GM19023 (cell line): ENCODE measurements at regions not wholly inside any gene's neighbourhood (a gene's known extent, or its start where the extent isn't known, plus 50 kb on each side); places are given as distances from the start of the nearest gene placed in this dataset.

ENCODE experiments used
- ATAC-seq: cut with Tn5 transposase; IDR thresholded peaks from one replicate; pipeline ENCODE4 v1.9.1; 2021; ENCODE audit warnings: mild to moderate bottlenecking, moderate library complexity; ENCODE audit not compliant: unreplicated experiment

DNA sequence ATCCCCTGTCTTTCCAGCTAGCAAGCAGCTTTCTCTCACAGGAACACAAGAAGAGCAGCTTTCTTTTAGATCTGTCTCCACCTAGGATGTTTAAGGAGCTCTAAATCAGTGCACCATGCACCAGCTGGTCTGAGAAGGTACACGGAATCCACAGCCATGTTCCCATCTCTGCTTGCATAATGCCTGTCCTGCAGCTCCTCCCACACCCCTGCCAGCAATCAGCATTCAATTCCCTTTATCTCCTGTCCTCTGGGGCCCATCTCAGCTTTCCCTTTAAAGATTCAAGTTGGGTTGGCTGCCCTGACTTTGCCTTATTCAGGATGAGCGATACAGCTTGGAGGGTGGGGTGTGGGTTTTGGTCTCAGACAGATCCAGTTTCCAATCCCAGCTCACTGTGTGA is 826.3 kb downstream of the BCL11B start:
- no peak for ATAC-seq

DNA sequence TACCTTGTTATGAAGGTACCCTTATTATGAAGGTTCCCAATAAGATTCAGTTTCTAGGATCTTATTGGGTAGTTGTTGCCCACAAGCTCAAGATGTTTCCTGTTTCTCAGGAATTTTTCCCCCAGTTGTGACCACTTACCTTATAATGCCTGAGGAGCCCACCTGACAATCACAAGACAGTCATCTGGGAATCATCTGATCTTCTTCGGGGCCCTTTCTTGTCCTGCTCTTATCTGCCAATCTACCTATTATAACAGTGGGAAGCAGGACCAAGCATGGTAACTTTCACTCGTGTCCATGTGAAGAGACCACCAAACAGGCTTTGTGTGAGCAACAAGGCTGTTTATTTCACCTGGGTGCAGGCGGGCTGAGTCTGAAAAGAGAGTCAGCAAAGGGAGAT is 825.5 kb downstream of the BCL11B start:
- no peak for ATAC-seq

DNA sequence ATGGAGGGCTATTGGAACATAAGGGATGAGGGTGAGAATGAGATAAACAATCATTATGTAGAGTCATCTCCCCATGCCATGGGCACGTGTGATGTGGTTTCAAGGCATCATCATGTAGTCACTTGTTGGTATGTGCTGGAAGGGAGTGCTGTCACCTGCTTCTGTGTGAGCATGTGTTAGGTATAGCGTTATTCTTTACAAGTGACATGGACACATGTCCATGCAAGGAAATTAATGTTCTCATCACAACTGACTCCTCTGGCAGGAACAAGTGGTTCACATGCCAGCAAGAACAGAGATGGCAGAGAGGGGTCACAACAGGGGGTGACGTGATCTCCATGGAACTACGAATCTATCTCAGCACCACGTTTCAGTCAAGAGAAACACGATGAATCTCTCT is 815.8 kb downstream of the BCL11B start:
- no peak for ATAC-seq

DNA sequence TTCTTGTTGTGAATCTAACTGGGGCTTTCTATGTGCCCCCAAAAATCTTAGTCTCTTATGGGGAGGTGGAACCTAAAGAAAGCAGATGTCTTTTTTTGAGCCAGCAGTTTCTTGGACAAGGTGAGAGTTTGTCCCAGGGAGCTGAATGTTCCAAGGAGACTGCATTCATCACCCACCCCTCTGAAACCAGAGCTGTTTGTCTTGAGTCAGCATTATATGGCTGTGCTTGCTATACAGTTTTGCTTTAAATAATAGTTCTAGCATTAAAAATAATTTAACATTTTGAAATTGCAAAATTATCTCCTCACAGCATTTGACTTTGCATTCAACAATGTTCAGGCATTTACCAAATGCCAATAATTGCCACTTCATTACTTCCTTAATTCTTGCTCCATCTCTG is 813.3 kb downstream of the BCL11B start:
- no peak for ATAC-seq

DNA sequence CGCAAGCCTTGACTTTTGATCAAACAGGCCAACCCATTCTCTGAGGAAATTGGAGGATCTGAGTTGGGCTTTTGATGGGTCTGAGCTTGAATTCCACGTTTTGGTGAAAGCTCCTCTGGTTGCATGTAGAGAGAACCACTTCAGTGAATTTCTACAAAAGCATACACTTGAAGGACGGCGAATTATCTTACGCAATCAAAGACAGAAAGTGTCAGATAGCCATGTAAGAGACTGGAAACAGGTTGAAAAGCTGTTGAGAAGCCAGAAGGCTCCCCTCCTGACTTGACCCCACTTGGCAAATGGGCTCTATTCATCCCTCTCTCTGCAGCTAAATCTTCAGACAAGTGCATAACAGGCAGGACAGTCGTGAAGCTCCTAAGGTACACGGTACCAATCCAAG is 809.1 kb downstream of the BCL11B start:
- ATAC-seq: no peak

DNA sequence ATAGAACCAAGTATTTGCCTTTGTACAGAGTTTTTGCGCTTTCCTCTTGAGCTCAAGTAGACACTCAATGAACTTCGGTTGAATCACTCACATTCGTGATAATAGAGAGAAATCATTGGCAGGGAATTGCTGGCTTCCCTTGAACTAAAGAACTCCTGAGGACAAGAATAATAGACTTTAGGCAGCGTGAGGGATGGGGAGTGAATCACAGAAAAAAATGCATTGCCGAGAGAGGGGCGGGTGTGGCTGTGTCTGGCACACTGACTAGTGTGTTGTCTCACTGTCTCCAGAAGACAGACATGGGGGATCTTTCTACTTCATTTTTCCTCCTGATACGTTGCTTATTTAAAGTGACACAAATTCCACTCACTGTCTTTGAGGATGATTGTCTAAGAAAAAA is 805.2 kb downstream of the BCL11B start:
- ATAC-seq: no peak

DNA sequence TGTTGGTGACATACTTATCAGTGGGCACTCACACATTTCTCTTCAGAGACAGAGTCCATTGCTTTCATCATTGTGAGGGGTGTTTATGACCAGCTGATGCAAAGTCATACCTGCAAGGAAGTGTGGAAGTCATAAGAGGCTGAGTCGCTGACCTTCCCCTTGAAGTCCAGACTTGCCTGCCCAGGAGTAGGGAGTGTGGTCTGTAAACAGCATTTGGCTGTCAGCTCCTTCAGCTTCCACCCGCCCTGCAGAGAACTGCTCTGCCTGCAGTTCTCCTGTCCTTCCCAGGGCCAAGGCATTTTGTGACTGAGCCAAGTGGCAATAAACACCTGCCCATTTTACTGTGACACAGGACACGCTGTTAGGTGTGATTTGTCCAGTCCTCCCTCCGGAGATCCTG is 801.3 kb downstream of the BCL11B start:
- ATAC-seq: no peak

DNA sequence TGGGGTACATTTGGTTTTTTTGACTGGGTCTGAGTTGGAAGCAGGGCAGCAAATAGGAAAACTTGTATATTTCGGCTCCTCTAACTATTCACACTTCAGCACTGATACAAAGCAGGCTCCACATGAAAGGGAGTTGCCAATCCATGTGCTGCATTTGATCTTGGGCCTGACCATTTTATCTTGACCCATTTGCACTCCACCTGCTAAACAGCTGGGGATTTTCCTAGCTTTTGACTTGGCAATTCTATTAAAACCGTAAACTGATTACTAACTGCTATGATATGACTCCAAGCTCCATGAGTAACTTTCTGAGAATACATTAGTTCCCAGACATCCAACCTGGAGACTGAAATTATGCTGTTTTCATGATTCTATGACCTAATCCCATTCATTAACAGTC is 797.1 kb downstream of the BCL11B start:
- ATAC-seq: no peak

DNA sequence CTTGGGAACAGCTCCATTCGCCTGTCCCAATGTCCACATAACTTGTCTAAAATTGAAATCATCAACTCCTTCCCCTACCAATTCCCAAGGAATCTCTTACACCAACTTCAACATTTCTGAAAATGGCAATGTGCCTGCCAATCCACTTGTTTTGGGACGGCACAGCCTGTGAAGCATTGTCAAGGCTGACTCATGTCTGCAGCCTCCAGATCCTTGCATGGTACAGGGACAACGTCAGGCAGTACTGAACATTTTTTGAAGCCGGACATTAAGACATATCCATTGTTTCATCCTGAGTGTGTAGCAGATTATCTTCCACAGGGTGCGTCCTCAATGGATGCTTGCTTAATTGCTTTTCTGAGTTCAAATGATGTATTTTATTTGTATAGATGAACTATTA is 794.1 kb downstream of the BCL11B start:
- ATAC-seq: no peak

DNA sequence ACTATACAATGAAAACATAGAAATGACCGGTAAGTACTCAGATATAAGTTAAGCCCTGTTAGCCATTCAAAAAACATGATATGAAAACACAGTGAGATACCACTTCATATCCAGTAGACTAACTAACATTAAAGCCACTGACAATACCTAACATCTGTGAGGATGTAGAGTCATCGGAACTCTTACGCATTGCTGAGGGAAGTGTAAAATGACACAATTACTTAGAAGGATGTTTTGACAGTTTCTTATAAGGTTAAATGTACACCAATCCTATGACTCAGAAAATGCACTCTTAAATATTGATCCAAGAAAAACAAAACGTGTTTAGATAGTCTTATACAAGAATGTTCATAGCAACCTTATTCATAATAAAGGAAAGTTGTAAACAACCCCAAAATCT is 782.9 kb downstream of the BCL11B start:
- ATAC-seq: no peak

DNA sequence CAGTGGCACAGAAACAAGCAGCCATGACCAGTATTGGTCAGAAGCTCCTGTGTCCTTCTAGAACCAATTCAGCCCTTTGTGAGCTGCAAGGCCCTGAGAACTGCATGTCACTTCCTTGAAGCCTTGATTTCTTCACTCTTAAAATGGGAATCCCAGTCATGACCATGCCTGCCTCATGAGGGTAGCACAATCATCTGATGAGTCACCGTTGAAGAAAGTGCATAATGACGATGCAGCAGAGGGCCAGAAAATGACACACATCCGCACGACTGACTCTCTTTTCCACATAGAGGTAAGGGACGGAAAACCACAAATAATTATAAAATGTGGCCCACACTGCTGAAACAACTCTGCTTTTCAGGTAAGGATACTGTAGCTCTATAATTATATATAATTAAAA is 777.4 kb downstream of the BCL11B start:
- ATAC-seq: no peak

DNA sequence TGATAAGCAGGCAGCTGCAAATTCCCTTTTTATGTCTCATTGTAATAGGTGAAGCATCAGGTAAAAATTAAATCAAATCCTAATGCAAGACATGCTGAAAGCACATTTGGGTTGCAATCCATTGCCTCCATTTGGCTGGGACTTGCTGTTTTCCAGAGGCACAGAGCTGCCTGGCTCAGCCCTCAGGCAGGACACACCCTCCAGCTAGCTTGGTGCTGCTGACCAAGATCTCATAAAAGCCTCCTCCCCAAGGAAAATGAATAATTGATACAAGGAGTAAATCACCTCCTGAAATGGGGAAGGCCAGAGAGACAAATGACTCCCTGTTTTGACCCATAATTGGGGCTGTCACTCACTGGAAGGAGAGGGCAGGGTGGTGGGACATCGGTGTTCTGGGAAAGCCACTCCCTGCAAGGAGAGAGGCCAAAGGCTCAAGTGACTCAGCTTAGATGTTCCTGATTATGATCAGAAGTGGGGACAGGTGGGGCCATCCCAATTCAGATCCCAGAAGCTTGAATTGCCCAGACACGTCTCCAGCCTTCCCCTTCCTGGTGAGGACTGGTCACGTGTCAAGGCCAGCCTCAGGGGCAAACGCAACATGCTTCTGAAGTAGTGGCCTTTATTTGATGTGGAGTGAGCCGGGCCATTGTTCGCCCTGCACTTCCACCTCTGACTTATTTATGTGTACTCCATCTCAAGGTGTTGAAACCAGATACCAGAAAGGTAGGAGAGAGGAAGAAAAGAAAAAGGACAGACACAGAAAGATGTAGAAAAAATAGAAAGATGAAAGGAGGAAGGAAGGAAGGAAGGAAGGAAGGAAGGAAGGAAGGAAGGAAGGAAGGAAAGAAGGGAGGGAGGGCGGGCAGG is 773.7 kb downstream of the BCL11B start:
- ATAC-seq: no peak

DNA sequence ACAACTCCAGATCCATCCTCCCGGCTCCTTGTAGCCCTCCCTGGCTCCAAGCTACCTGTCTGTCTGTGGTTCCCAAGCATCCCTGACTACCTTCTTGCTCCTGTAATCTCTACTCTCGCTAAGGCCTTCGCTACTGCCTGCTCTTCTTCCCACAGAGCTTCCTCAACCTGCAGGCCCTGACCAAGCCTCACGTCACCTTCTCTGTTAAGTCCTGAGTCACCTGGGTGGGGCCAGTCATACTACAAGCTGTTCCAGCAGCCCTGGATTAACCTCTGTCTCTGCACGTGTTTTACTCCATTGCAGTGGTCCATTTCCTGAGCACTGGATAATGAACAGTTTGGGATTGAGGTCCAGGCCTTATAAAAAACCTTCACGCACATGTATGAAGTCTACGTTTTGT is 770.7 kb downstream of the BCL11B start:
- no peak for ATAC-seq

DNA sequence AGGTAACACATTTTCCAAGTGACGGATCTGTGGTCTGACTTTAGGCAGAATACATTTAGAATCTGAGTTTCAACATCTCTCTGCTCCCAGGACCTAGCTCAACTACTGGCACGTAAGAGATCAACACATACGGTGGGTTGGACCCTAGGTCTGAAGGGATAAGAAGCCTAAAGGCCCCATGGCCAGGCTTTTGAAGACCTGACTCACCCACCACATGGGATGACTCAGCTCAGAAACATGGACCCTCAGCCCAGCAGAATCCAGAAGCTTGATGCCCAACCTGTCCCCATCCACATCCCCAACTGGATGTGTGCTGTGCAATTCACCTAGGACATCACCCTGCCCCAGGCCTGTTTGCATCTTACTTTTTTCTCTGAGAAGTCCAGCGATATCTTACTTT is 770.2 kb downstream of the BCL11B start:
- no peak for ATAC-seq

DNA sequence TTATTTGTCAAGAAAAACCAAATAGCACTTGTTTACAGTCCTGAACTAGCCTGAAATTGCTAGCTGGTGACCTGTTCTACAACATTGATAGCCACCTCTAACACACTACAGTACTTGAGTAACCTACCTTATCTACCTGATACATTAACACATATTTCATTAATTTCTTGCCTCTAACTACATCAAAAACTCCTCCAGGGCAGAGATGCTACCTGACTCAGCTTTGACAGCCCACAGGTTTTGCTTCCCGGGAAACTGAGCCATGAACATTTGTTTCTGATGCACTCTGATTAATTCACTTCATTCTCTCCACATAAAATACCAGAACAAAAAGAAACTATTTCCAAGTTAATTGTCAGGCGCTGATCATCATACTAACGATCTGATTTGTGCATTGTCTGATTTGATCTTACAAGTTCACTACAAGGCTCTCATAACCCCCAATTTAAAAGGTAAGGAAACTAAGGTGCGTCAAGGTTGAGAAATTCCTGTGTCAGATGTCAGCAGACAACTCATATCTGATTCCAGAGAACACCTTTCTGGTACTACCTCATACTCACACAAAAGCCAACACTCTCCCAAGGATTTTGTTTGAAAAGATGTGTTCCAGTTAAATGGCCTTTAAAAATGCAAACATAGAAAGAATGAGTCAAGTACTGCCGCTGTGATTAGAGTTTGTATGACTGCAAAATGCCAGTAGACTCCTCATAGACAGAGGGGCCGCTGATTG is 768.7 kb downstream of the BCL11B start:
- ATAC-seq: no peak

DNA sequence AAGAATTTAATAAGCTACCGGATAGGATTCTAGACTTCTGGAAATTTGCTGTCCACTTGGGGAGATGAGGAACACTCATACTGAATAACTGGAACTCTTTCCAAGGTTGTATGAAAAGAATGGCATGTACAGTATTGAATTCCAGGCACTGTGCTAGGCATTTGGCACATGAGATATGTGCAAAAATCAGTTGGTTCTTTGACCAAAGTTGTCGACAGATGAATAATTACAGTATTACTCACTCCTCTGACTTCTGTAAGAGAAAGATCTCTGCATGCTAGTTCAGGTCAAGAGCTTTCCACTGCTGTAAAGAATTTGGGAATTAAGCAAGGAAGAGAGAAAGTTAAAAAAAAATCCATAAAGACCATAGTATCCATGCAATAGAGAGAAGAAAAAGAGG is 764.7 kb downstream of the BCL11B start:
- ATAC-seq: no peak

DNA sequence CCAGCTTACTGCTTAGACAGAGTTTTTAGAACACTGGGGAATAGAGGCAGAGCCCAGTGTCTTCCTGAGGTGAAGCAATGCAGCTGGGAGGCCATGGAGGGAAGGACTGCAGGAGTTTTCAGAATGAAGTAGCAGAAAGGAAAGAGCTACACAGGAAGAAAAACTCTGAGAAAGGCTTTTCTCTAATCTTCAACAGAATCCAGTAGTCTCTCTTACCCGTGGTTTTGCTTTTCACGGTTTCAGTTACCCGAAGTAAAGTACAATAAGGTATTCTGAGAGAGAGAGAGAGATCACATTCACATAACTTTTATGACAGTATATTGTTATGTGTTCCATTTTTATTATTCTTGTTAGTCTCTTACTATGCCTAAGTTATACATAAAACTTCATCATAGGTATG is 761.6 kb downstream of the BCL11B start:
- no peak for ATAC-seq

DNA sequence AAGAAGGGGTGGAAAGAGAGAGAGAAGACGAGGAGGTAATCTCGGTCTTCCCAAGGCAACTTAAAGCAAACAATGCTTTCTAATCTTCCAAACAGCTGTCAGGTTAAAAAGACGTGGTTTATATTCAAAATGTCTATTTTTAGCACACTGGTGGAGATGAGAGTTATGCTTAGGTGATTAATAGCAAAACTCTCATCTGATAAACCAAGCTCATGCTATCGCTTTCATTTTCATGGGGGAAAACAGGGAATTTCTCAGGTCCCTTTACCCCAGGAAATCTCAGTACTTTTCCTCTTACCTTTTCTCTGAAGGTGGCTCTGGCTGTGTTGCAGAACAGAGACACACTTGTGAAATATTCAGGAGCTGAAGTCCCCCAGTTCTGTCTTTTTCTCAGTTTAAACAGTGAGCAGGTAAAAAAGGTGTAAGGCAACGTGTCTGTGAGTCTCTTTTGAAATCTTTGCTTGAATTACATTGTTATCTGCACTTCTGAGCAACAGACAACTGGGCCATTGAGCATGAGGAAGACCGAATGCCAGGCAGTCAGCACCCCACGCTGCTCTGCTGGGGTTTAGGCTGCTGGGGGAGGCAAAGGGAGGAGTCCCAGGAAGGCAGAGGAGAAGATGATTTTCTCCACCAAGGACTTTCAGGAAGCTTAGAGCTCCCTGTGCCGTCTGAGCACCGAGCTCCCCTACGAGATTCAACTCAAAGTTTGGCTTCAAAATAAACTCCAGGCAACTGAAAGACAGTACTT is 759.3 kb downstream of the BCL11B start:
- ATAC-seq: no peak

DNA sequence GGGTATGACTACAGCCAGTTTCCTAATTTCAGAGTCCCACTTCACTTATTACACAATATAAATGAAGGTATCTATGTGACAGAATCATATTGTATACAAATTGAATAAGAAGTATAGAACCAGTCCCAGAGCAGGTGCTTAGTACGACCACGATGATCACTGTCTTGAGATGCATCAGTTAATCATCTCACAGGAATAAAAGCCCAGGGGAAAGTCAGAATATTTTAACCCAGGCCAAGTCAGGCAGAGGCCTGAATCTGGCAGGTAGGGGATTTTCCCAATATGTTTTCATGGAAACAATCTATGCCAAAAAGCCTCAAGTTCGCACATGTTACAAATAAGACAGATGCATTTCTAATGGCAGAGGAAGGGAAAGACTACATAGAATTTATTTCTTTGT is 758.4 kb downstream of the BCL11B start:
- ATAC-seq: no peak

DNA sequence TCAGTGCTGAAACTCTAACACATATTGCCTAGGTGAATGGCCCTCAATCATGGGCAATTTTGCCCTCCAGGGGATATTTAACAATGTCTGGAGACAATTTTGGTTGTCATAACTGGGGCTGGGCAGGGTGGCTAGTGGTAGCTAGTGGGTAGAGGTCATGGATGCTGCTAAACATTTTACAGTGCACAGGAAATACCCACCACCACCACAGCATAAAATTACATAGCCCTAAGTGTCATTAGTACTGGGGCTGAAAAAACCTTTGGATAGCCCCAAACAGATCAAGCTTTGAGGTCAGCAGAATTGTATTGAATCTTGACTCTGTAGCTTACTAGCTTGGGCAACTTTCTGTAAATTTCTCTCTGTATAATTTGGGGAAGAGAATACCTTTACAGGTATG is 758.0 kb downstream of the BCL11B start:
- no peak for ATAC-seq

DNA sequence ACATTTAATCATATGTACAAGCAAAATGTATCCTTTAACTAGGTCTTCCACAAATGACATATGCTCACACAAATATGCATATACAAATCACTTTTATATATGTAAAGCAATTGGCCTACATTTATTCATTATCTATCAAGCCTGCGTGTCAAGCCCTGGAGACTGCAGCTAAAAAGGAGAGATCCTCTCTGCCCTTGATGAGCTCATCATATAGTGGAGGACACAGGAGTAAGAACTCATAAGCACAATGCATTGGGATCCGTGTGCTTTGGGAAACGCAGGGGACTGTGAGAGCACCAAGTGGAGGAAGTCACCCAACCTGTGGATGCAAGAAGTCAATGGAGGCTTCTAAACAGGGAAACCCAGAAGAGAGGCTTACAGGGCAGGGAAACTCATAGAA is 735.7 kb downstream of the BCL11B start:
- ATAC-seq: no peak

DNA sequence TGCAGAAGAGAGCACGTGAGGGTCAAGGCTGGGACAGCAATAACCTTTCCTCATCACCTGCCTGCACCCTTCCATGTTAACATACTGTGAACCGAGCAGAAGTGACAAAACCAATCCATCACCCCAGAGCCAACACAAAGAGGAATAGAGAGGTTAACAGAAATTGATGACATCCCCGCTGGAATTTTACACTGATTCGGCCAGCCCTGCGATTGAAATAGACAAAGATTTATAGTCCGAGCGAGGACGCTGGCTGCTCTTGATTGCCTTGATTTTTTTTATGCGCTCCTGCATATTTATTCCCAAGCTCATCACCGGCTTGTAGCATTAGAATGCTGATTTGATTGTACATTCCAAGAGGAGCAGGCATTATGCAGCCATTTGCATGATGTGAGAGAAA is 729.7 kb downstream of the BCL11B start:
- no peak for ATAC-seq
